SH-SY5Y (cell line): ENCODE measurements at regions not wholly inside any gene's neighbourhood (a gene's known extent, or its start where the extent isn't known, plus 50 kb on each side); places are given as distances from the start of the nearest gene placed in this dataset.

Source experiments
- GATA2 ChIP-seq: IDR thresholded peaks from 2 replicates; pipeline ENCODE4 v1.6.1; 2011; ENCODE audit warnings: mild to moderate bottlenecking, low read depth, low read length
- GATA3 ChIP-seq: IDR thresholded peaks from 2 replicates; pipeline ENCODE4 v1.6.1; 2011; ENCODE audit warnings: low read depth, mild to moderate bottlenecking, low read length, moderate library complexity

DNA sequence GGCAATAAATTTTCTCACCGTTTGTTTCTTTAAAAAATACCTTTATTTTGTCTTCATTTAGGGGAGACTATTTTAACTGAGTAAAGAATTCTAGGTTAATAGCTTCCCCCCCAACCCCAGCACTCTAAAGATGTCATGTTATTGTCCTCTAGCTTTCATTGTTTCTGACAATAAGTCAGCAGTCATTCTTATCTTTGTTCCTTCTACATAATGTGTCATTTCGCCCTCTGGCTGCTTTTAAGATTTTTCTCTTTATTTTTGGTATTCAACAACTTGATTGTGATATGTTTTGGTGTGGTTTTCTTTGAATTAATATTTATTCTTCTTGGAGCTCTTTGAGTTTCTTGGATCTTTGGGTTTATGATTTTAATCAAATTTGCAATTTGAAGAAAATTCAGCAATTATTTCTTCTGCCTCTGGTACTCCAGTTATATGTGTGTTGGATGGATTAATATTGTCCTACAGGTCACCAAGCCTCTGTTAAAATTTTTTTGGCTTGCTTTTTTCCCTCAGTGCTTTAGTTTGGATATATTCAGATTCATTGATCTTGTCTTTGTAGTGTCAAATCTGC, 64.6 kb upstream of the ELN start:
- TF ChIP-seq GATA2 (no peak), GATA3 (no peak)
